22Rv1 (cell line): ENCODE measurements at regions not wholly inside any gene's neighbourhood (a gene's known extent, or its start where the extent isn't known, plus 50 kb on each side); places are given as distances from the start of the nearest gene placed in this dataset.

Experiments
- H3K27ac ChIP-seq: fragments of 450-650 bp; 2 replicates; pipeline ENCODE4 v1.5.1; 2017
- ZFX ChIP-seq: fragments of 450-650 bp; IDR thresholded peaks from 2 replicates; pipeline ENCODE4 v1.6.1; 2017; ENCODE audit warnings: antibody characterized with exemption, borderline replicate concordance
- TF ChIP-seq, protein P1 (sequence below): fragments of 450-650 bp; IDR thresholded peaks from 2 replicates; pipeline ENCODE4 v1.5.1; 2017; ENCODE audit warnings: mild to moderate bottlenecking

DNA sequence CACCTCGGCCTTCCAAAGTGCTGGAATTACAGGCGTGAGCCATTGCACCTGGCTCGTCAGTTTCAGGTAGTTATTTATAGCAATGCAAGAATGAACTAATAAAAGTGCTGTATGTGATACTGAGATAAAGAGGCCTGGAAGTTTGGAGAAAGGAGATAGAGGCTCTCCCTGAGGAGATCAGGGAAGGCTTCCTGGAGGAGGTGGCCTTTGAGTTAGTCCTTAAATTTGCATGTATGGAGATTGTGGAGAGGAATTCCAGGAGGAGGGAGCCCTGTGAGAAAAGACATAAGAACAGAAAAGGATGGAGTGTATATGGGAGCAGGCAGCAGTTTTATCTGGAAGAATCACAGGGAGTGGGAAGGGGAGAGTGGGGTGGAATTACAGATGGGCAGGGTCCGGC is 276.6 kb upstream of the EEF2KMT start:
- no peak overlapping the region for H3K27ac ChIP-seq
- TF ChIP-seq, protein P1, sequence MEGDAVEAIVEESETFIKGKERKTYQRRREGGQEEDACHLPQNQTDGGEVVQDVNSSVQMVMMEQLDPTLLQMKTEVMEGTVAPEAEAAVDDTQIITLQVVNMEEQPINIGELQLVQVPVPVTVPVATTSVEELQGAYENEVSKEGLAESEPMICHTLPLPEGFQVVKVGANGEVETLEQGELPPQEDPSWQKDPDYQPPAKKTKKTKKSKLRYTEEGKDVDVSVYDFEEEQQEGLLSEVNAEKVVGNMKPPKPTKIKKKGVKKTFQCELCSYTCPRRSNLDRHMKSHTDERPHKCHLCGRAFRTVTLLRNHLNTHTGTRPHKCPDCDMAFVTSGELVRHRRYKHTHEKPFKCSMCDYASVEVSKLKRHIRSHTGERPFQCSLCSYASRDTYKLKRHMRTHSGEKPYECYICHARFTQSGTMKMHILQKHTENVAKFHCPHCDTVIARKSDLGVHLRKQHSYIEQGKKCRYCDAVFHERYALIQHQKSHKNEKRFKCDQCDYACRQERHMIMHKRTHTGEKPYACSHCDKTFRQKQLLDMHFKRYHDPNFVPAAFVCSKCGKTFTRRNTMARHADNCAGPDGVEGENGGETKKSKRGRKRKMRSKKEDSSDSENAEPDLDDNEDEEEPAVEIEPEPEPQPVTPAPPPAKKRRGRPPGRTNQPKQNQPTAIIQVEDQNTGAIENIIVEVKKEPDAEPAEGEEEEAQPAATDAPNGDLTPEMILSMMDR, result no peak
- TF ChIP-seq ZFX, result no peak

DNA sequence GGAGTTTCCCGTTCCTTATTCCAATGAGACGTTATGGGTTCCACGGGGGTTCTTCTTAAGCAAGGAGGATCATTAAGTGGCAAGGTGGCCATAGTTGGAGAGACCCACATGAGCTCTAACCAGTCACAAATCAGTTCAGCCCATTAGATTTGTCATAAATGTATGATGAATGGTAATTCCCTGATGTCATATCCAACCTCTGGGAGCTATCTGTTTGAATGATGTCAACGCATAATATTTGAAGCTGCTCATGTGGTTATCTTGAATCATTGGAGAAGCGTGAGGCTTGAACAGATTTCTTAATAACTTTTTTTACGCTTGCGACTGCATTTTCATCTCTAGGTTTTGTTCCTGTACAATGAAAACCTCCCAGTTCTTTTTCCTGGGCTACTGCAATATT is 270.4 kb upstream of the EEF2KMT start:
- TF ChIP-seq, protein P1, result no peak
- no peak for TF ChIP-seq ZFX
- H3K27ac ChIP-seq, result no peak overlapping the region

DNA sequence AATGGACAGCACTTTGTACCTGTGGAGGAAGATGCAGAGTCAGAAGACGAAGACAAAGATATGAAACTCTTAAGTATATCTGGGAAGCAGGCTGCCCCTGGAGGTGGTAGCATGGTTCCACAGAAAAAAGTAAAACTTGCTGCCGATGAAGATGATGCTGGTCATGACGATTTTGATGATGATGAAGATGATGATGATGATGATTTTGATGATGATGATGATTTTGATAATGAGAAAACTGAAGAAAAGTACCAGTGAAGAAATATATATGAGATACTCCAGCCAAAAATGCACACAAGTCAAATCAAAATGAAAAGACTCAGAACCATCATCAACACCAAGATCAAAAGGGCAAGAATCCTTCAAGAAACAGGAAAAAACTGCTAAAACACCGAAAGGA is 268.5 kb upstream of the EEF2KMT start:
- no peak for TF ChIP-seq ZFX
- TF ChIP-seq, protein P1, result no peak
- no peak overlapping the region for H3K27ac ChIP-seq

DNA sequence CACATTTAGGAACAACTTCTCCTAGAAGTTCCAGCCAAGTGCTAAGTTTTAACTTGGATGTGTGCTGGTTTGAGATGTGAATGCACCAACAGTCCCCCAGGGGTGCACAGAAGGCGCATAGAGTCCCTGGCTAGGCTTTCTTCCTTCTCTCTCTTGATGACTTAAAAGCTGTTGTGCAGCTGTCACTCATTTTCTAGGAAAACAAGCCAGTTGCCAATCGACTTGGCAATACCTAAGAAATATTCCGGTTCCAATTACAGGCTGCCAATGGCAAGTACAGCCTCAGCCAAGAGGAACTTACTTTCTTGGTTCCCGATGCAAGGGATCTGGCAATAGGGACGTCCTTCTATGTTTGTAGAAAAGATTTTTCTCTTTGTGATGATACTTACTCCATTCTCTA is 266.6 kb upstream of the EEF2KMT start:
- H3K27ac ChIP-seq, result no peak overlapping the region
- TF ChIP-seq ZFX, result no peak

DNA sequence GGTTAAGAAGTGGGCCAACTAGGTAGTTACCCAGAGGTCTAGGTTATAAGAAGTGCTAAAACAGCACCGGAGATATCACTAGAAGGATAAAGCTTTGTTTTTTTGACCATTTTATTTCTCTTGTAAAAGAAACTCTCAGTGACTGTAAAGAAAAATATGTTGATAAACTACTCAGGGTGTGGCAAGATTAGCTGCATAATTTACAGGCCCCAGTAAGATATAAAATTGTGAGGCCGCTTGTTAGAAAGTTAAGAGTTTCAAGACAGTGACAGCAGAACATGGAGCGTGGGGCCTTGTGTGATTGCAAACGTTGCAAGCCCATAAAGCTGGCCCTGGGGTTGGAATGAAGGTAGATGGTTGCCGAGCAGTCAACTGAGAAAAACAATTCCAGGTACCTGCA is 263.7 kb upstream of the EEF2KMT start:
- TF ChIP-seq ZFX, result no peak
- TF ChIP-seq, protein P1, result no peak
- no peak overlapping the region for H3K27ac ChIP-seq

DNA sequence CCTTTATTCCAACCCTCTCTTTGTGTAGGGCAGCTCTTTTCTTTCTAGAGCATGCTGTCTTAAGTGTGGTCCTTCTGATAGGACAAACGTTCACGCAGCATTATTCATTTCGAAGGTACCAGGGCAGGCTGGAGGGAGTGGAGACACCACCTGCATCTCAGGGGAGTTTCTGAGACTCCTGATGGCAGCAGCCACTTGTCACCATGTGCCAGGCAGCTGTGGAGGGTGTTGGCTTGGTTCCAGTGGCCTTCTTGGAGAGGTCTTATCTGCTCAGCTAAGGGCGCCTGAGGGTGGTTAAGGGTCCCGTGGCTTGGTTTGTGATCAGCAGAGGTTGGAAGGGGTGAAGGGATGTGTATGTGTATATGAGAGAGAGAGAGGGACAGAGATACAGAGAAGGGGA is 257.1 kb upstream of the EEF2KMT start:
- no peak overlapping the region for H3K27ac ChIP-seq
- TF ChIP-seq ZFX, result no peak
- TF ChIP-seq, protein P1, result no peak

DNA sequence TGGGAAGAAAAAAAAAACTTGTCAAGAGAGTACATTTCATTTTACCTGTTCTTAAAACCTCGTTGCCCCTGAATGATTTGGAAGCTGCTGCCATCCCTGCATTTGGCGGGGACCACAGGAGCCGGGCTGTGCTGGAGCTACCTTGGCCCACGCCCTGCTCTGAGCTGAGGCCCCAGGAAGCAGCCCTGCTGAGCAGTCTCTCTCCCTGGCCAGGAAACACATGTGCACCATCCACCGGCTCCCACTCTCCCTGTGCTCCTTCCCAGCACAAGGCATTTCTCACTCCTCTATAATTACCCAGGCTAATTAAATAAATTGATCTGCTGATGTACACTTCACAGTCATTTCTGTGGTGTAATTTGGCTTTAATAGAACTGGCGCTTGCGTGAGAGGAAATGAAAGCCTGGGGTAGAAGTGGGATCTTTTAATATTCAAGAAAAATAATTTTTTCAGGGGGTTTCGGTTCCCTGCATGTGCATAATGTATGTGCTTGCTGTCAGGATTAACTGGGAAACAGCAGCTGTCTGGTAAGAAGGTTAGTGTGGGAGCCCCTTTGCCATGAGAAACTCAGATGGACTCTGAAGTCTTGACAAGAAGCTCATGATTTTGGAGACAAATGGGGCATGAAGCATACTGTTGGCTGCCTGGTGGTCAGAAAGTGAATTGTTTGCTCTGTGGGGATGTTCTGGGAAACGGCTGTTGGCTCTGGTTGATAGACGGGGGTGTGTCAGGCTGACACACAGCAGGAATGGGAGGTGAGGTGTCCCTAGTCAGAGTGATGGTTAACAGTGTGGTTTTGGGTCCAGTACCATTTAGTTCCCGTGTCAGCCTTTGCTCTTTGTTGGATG is 252.3 kb upstream of the EEF2KMT start:
- TF ChIP-seq ZFX, result no peak
- TF ChIP-seq, protein P1, result no peak
- no peak overlapping the region for H3K27ac ChIP-seq
